GM23338 (cell line): ENCODE measurements at regions not wholly inside any gene's neighbourhood (a gene's known extent, or its start where the extent isn't known, plus 50 kb on each side); places are given as distances from the start of the nearest gene placed in this dataset.

Source experiments
- ATAC-seq: fragments of 200-7000 bp; cut with Tn5 transposase; 3 replicates; pipeline ENCODE4 v1.9.1; 2020
- DNase-seq: peaks from one replicate; pipeline ENCODE4 v3.0.0-alpha.2; 2015; ENCODE audit warnings: low spot score
- H2AFZ ChIP-seq: fragments of 200-600 bp; sonication (generic); 2 replicates; pipeline ENCODE4 v1.8.0; 2016; ENCODE audit warnings: antibody characterized with exemption, mild to moderate bottlenecking, moderate library complexity
- H3F3A ChIP-seq: fragments of 200-600 bp; sonication (generic); replicated peaks from 2 replicates; pipeline ENCODE4 v1.8.0; 2017; ENCODE audit warnings: antibody characterized with exemption, mixed run types, low read depth
- H3K27ac ChIP-seq: fragments of 200-600 bp; sonication (generic); 2 replicates; pipeline ENCODE4 v1.6.1; 2016; ENCODE audit warnings: low read depth
- H3K27me3 ChIP-seq: fragments of 200-600 bp; sonication (generic); 2 replicates; pipeline ENCODE4 v1.8.0; 2016; ENCODE audit warnings: mild to moderate bottlenecking, mixed run types, moderate library complexity; ENCODE audit not compliant: insufficient read depth
- H3K36me3 ChIP-seq: fragments of 200-600 bp; sonication (generic); 2 replicates; pipeline ENCODE4 v1.8.0; 2016; ENCODE audit warnings: mild to moderate bottlenecking; ENCODE audit not compliant: insufficient read depth
- H3K4me1 ChIP-seq: fragments of 200-600 bp; sonication (generic); 2 replicates; pipeline ENCODE4 v1.8.0; 2016; ENCODE audit warnings: mild to moderate bottlenecking, moderate library complexity; ENCODE audit not compliant: insufficient read depth
- H3K4me2 ChIP-seq: fragments of 200-600 bp; sonication (generic); 2 replicates; pipeline ENCODE4 v1.7.1; 2017; ENCODE audit warnings: mixed run types
- H3K4me3 ChIP-seq: fragments of 200-600 bp; sonication (generic); 2 replicates; pipeline ENCODE4 v1.6.1; 2016; ENCODE audit warnings: mixed run types
- H3K79me2 ChIP-seq: fragments of 200-600 bp; sonication (generic); replicated peaks from 2 replicates; pipeline ENCODE4 v1.8.0; 2017; ENCODE audit warnings: mild to moderate bottlenecking; ENCODE audit not compliant: insufficient read depth
- H3K9me2 ChIP-seq: fragments of 200-600 bp; sonication (generic); 2 replicates; pipeline ENCODE4 v1.8.0; 2017; ENCODE audit not compliant: insufficient read depth
- H4K20me1 ChIP-seq: fragments of 200-600 bp; sonication (generic); replicated peaks from 2 replicates; pipeline ENCODE4 v1.8.0; 2017; ENCODE audit warnings: mild to moderate bottlenecking; ENCODE audit not compliant: insufficient read depth
- H3K27ac Mint-ChIP-seq: 2 replicates; pipeline ENCODE4 v1.8.0; 2020; ENCODE audit warnings: inconsistent platforms, mild to moderate bottlenecking, moderate library complexity, mixed read lengths
- H3K27me3 Mint-ChIP-seq: 3 replicates; pipeline ENCODE4 v1.8.0; 2022; ENCODE audit warnings: low read depth, mild to moderate bottlenecking, moderate library complexity, mixed read lengths, inconsistent platforms; ENCODE audit not compliant: insufficient read depth, poor library complexity
- H3K36me3 Mint-ChIP-seq: 3 replicates; pipeline ENCODE4 v1.8.0; 2021; ENCODE audit warnings: low read depth, mild to moderate bottlenecking, inconsistent platforms, moderate library complexity, mixed read lengths
- H3K4me1 Mint-ChIP-seq: 3 replicates; pipeline ENCODE4 v1.8.0; 2020; ENCODE audit warnings: mild to moderate bottlenecking, inconsistent platforms, mixed read lengths
- H3K4me3 Mint-ChIP-seq: 3 replicates; pipeline ENCODE4 v1.8.0; 2021; ENCODE audit warnings: moderate library complexity, mild to moderate bottlenecking, inconsistent platforms, mixed read lengths
- H3K9me3 Mint-ChIP-seq: 3 replicates; pipeline ENCODE4 v1.8.0; 2020; ENCODE audit warnings: moderate library complexity, mild to moderate bottlenecking, inconsistent platforms, mixed read lengths
- CTCF ChIP-seq, 2 experiments: fragments of 200-600 bp in 1 of 2; sonication (generic) in 1 of 2; conservative IDR thresholded peaks; 2 replicates each; pipeline versions ENCODE4 v1.5.1 to v1.6.1; 2016 to 2017; ENCODE audit warnings: antibody characterized with exemption in 2 of 2, low read depth in 2 of 2, mild to moderate bottlenecking in 2 of 2, moderate library complexity in 1 of 2
- EZH2 ChIP-seq: fragments of 200-600 bp; sonication (generic); IDR thresholded peaks from one replicate; pipeline ENCODE4 v1.8.0; 2017; ENCODE audit warnings: antibody characterized with exemption, mild to moderate bottlenecking, low read depth; ENCODE audit not compliant: unreplicated experiment
- EZH2phosphoT487 ChIP-seq: fragments of 200-600 bp; sonication (generic); IDR thresholded peaks from one replicate; pipeline ENCODE4 v1.8.1; 2018; ENCODE audit warnings: antibody characterized with exemption; ENCODE audit not compliant: unreplicated experiment
- NANOG ChIP-seq: IDR thresholded peaks from 2 replicates; pipeline ENCODE4 v1.6.1; 2016; ENCODE audit warnings: antibody characterized with exemption, borderline replicate concordance
- REST ChIP-seq: IDR thresholded peaks from one replicate; pipeline ENCODE4 v1.6.1; 2018; ENCODE audit warnings: antibody characterized with exemption; ENCODE audit not compliant: unreplicated experiment
- STAT1 ChIP-seq: IDR thresholded peaks from one replicate; pipeline ENCODE4 v1.6.1; 2016; ENCODE audit warnings: antibody characterized with exemption; ENCODE audit not compliant: unreplicated experiment

- Mint-ChIP-seq H3K4me1 (peaks cover 45% of the 10 kb centered on the region), H3K36me3 (no peaks in the 10 kb centered on the region; the same call in 2 of the 3 replicates), H3K4me3 (peak overlapping the region; percentile 69), H3K27me3 (peaks cover 61% of the 10 kb centered on the region), H3K9me3 (no peaks in the 10 kb centered on the region), H3K27ac (no peak overlapping the region)
- DNase-seq = peak; percentile 12
- peak overlapping the region; percentile 96 for H3K4me2 ChIP-seq
- peaks cover 63% of the 10 kb centered on the region for H3K27me3 ChIP-seq
- no peaks in the 10 kb centered on the region for H3K36me3 ChIP-seq
- H3K27ac ChIP-seq = no peak overlapping the region
- TF ChIP-seq STAT1 (no peak), EZH2 (peak; percentile 0)
- peak overlapping the region; percentile 75 for H3K4me3 ChIP-seq
- peak; percentile 2; the same call in 1 of the 3 replicates for ATAC-seq
- H3K9me2 ChIP-seq = no peaks in the 10 kb centered on the region
- peak overlapping the region; percentile 95 for H2AFZ ChIP-seq
- no peaks in the 10 kb centered on the region for H3F3A ChIP-seq
- peaks cover 3% of the 10 kb centered on the region; the same call in 1 of the 2 replicates for H4K20me1 ChIP-seq
- no peaks in the 10 kb centered on the region for H3K79me2 ChIP-seq
- peaks cover 44% of the 10 kb centered on the region for H3K4me1 ChIP-seq
Measured at GRCh38 chr11:69985331-69985640, 92.8 kb upstream of the ANO1 start.

- H3K4me2 ChIP-seq = peak overlapping the region; percentile 96
- H3K27ac ChIP-seq = no peak overlapping the region
- peaks cover 3% of the 10 kb centered on the region; the same call in 1 of the 2 replicates for H4K20me1 ChIP-seq
- Mint-ChIP-seq H3K36me3 (no peaks in the 10 kb centered on the region; the same call in 2 of the 3 replicates), H3K27ac (no peak overlapping the region), H3K9me3 (no peaks in the 10 kb centered on the region), H3K27me3 (peaks cover 61% of the 10 kb centered on the region), H3K4me3 (peak overlapping the region; percentile 69; the same call in 2 of the 3 replicates), H3K4me1 (peaks cover 45% of the 10 kb centered on the region)
- peaks cover 63% of the 10 kb centered on the region for H3K27me3 ChIP-seq
- peaks cover 44% of the 10 kb centered on the region for H3K4me1 ChIP-seq
- no peaks in the 10 kb centered on the region for H3K9me2 ChIP-seq
- no peaks in the 10 kb centered on the region for H3K36me3 ChIP-seq
- peak overlapping the region; percentile 75 for H3K4me3 ChIP-seq
- H3F3A ChIP-seq = no peaks in the 10 kb centered on the region
- DNase-seq (peak; percentile 39), ATAC-seq (peak; percentile 35)
- TF ChIP-seq REST (no peak), CTCF (conservative IDR thresholded peaks at IDR 0.05; ENCODE audit: low read depth in 2 of 2) (no peak), EZH2phosphoT487 (no peak), STAT1 (no peak), EZH2 (peak; percentile 43), NANOG (no peak)
- H3K79me2 ChIP-seq = no peaks in the 10 kb centered on the region
- H2AFZ ChIP-seq = peak overlapping the region; percentile 95
Measured at GRCh38 chr11:69985641-69986439, 92.3 kb upstream of the ANO1 start.
